Naive thymus-derived CD4-positive, alpha-beta T cell (primary cell): ENCODE measurements at regions not wholly inside any gene's neighbourhood (a gene's known extent, or its start where the extent isn't known, plus 50 kb on each side); places are given as distances from the start of the nearest gene placed in this dataset.

Experiments used
- ATAC-seq: fragments of 150-1000 bp; cut with Tn5 transposase; 2 replicates; pipeline ENCODE4 v1.10.0; 2021; ENCODE audit warnings: mild to moderate bottlenecking, moderate library complexity
- CTCF ChIA-PET: fragments of 350-600 bp; sonication (Branson Sonifier 250); formaldehyde crosslinking; loops from one replicate; lab custom pipeline; 2021; ENCODE audit warnings: antibody characterized with exemption; lab: Charles Lee
- POLR2A ChIA-PET: fragments of 350-600 bp; sonication (Branson Sonifier 250); formaldehyde crosslinking; loops from one replicate; lab custom pipeline; 2021; ENCODE audit warnings: antibody characterized with exemption, inconsistent platforms; lab: Charles Lee
- DNase-seq, 9 donors: peaks; one replicate each; pipeline versions ENCODE4 v3.0.0 to v3.0.0-alpha.2; 2020 to 2022; ENCODE audit warnings: mixed read lengths in 1 of 9
- H3K27ac ChIP-seq: one replicate; pipeline ENCODE4 v1.7.0; 2013; ENCODE audit warnings: mild to moderate bottlenecking, low read depth, low read length, moderate library complexity
- H3K27me3 ChIP-seq, 2 donors: one replicate each; pipeline ENCODE4 v1.7.0; 2013; ENCODE audit warnings: low read length in 2 of 2, mild to moderate bottlenecking in 2 of 2, moderate library complexity in 2 of 2; ENCODE audit not compliant: control insufficient read depth in 2 of 2, insufficient read depth in 2 of 2
- H3K36me3 ChIP-seq, 3 experiments: 1 replicate in 2 of 3; 2 replicates in 1 of 3; pipeline ENCODE4 v1.7.0; 2013; ENCODE audit warnings: low read length in 3 of 3, mild to moderate bottlenecking in 3 of 3, moderate library complexity in 1 of 3; ENCODE audit not compliant: insufficient read depth in 3 of 3, control insufficient read depth in 2 of 3
- H3K4me1 ChIP-seq, 2 donors: one replicate each; pipeline ENCODE4 v1.7.0; 2013; ENCODE audit warnings: low read length in 2 of 2, mild to moderate bottlenecking in 2 of 2, moderate library complexity in 1 of 2; ENCODE audit not compliant: control insufficient read depth in 2 of 2, insufficient read depth in 2 of 2
- H3K4me3 ChIP-seq: 2 replicates; pipeline ENCODE4 v1.7.0; 2013; ENCODE audit warnings: mild to moderate bottlenecking, low read length
- H3K9me3 ChIP-seq, 3 experiments: 1 replicate in 2 of 3; 2 replicates in 1 of 3; pipeline ENCODE4 v1.7.0; 2013; ENCODE audit warnings: low read length in 3 of 3; ENCODE audit not compliant: control insufficient read depth in 2 of 3
- H3K27ac Mint-ChIP-seq, 9 donors: one replicate each; pipeline ENCODE4 v1.8.0; 2020 to 2022; ENCODE audit warnings: mixed read lengths in 9 of 9, mild to moderate bottlenecking in 8 of 9, moderate library complexity in 5 of 9, inconsistent platforms in 2 of 9
- H3K27me3 Mint-ChIP-seq, 5 donors: one replicate each; pipeline ENCODE4 v1.8.0; 2021 to 2022; ENCODE audit warnings: mixed read lengths in 5 of 5, mild to moderate bottlenecking in 1 of 5
- H3K36me3 Mint-ChIP-seq, 5 donors: one replicate each; pipeline ENCODE4 v1.8.0; 2020 to 2022; ENCODE audit warnings: mixed read lengths in 5 of 5, mild to moderate bottlenecking in 3 of 5, inconsistent platforms in 1 of 5
- H3K4me1 Mint-ChIP-seq, 7 donors: one replicate each; pipeline ENCODE4 v1.8.0; 2020 to 2022; ENCODE audit warnings: mixed read lengths in 7 of 7, mild to moderate bottlenecking in 3 of 7, inconsistent platforms in 1 of 7
- H3K4me3 Mint-ChIP-seq, 10 donors: one replicate each; pipeline ENCODE4 v1.8.0; 2020 to 2022; ENCODE audit warnings: mild to moderate bottlenecking in 10 of 10, mixed read lengths in 10 of 10, moderate library complexity in 6 of 10, inconsistent platforms in 2 of 10
- H3K9me3 Mint-ChIP-seq, 11 donors: one replicate each; pipeline ENCODE4 v1.8.0; 2020 to 2022; ENCODE audit warnings: mixed read lengths in 11 of 11, mild to moderate bottlenecking in 4 of 11, inconsistent platforms in 1 of 11, moderate library complexity in 1 of 11
- intact Hi-C, 2 donors: fragments of 100-400 bp; cut with micrococcal nuclease; formaldehyde crosslinking; loops; one replicate each; pipeline ENCODE4 v1.15.1; 2023

GRCh38 chr9:115543511-115543910, 425.6 kb upstream of the TNC start:
- Mint-ChIP-seq H3K9me3 (no peaks in the 10 kb centered on the region), H3K27ac (no peak overlapping the region), H3K4me3 (no peak overlapping the region), H3K27me3 (peaks cover 3 to 10% (median 6%) of the 10 kb centered on the region in 5 donors), H3K4me1 (no peaks in the 10 kb centered on the region), H3K36me3 (no peaks in the 10 kb centered on the region)
- no peak overlapping the region for H3K27ac ChIP-seq
- no peak overlapping the region for H3K4me3 ChIP-seq
- CTCF ChIA-PET: no interaction called here
- ATAC-seq (no peak), DNase-seq (no peak)
- no peaks in the 10 kb centered on the region for H3K36me3 ChIP-seq
- POLR2A ChIA-PET: no interaction called here
- no peaks in the 10 kb centered on the region for H3K4me1 ChIP-seq
- H3K27me3 ChIP-seq: no peaks in the 10 kb centered on the region
- intact Hi-C loops: no loop called here
- H3K9me3 ChIP-seq: no peaks in the 10 kb centered on the region

GRCh38 chr9:115548609-115549260, 430.8 kb upstream of the TNC start:
- Mint-ChIP-seq H3K4me3 (no peak overlapping the region), H3K27ac (no peak overlapping the region), H3K36me3 (no peaks in the 10 kb centered on the region), H3K4me1 (no peaks in the 10 kb centered on the region), H3K9me3 (no peaks in the 10 kb centered on the region), H3K27me3 (peaks cover 0 to 20% (median 8%) of the 10 kb centered on the region in 5 donors)
- POLR2A ChIA-PET: no interaction called here
- ATAC-seq: no peak
- no peak overlapping the region for H3K4me3 ChIP-seq
- no peak overlapping the region for H3K27ac ChIP-seq
- no peaks in the 10 kb centered on the region for H3K27me3 ChIP-seq
- H3K36me3 ChIP-seq: no peaks in the 10 kb centered on the region
- no peaks in the 10 kb centered on the region for H3K4me1 ChIP-seq
- CTCF ChIA-PET: no interaction called here
- intact Hi-C loops: no loop called here
- no peaks in the 10 kb centered on the region for H3K9me3 ChIP-seq
- no peak for DNase-seq

GRCh38 chr9:115551396-115551795, 433.4 kb upstream of the TNC start:
- H3K27ac ChIP-seq: no peak overlapping the region
- H3K9me3 Mint-ChIP-seq: peaks cover 0 to 15% (median 7%) of the 10 kb centered on the region in 11 donors
- DNase-seq: no peak

GRCh38 chr9:115553060-115553773, 435.3 kb upstream of the TNC start:
- DNase-seq (no peak), ATAC-seq (no peak)
- no peaks in the 10 kb centered on the region for H3K27me3 ChIP-seq
- Mint-ChIP-seq H3K4me1 (no peaks in the 10 kb centered on the region), H3K4me3 (no peak overlapping the region), H3K9me3 (peaks cover 7 to 29% (median 15%) of the 10 kb centered on the region in 11 donors), H3K27ac (no peak overlapping the region), H3K36me3 (peaks cover 0 to 4% (median 0%) of the 10 kb centered on the region in 5 donors), H3K27me3 (peaks cover 3 to 27% (median 13%) of the 10 kb centered on the region in 5 donors)
- intact Hi-C loops: no loop called here
- no peaks in the 10 kb centered on the region for H3K36me3 ChIP-seq
- no peak overlapping the region for H3K4me3 ChIP-seq
- H3K9me3 ChIP-seq: peaks cover 0 to 4% (median 0%) of the 10 kb centered on the region in 3 experiments
- ChIA-PET POLR2A (no interaction called here), CTCF (no interaction called here)
- H3K27ac ChIP-seq: no peak overlapping the region
- no peaks in the 10 kb centered on the region for H3K4me1 ChIP-seq

More at GRCh38 chr9:115551396-115551795, 433.4 kb upstream of the TNC start:
- H3K4me1 ChIP-seq: no peaks in the 10 kb centered on the region
- Mint-ChIP-seq H3K27ac (no peak overlapping the region), H3K4me1 (no peaks in the 10 kb centered on the region), H3K36me3 (peaks cover 0 to 4% (median 0%) of the 10 kb centered on the region in 5 donors), H3K27me3 (peaks cover 3 to 27% (median 13%) of the 10 kb centered on the region in 5 donors), H3K4me3 (no peak overlapping the region)
- H3K9me3 ChIP-seq: peaks cover 0 to 3% (median 0%) of the 10 kb centered on the region in 3 experiments
- no peak for ATAC-seq
- POLR2A ChIA-PET: no interaction called here
- intact Hi-C loops: no loop called here
- CTCF ChIA-PET: no interaction called here
- H3K27me3 ChIP-seq: no peaks in the 10 kb centered on the region
- H3K36me3 ChIP-seq: no peaks in the 10 kb centered on the region
- no peak overlapping the region for H3K4me3 ChIP-seq

- POLR2A ChIA-PET: no interaction called here
- no peak overlapping the region for H3K4me3 ChIP-seq
- no peaks in the 10 kb centered on the region for H3K4me1 ChIP-seq
- no peak overlapping the region for H3K4me3 Mint-ChIP-seq
- peaks cover 7 to 29% (median 15%) of the 10 kb centered on the region in 11 donors for H3K9me3 Mint-ChIP-seq
- peaks cover 0 to 4% (median 0%) of the 10 kb centered on the region in 3 experiments for H3K9me3 ChIP-seq
- no peak for ATAC-seq
- no peaks in the 10 kb centered on the region for H3K4me1 Mint-ChIP-seq
- DNase-seq: no peak
- H3K27ac ChIP-seq: no peak overlapping the region
- intact Hi-C loops: no loop called here
- H3K36me3 Mint-ChIP-seq: peaks cover 0 to 4% (median 0%) of the 10 kb centered on the region in 5 donors
- H3K36me3 ChIP-seq: no peaks in the 10 kb centered on the region
- no peak overlapping the region for H3K27ac Mint-ChIP-seq
- H3K27me3 ChIP-seq: no peaks in the 10 kb centered on the region
- CTCF ChIA-PET: no interaction called here
- H3K27me3 Mint-ChIP-seq: peaks cover 3 to 28% (median 5%) of the 10 kb centered on the region in 5 donors
These were observed 438.5 kb upstream of the TNC start for GRCh38 chr9:115556432-115556831.

- H3K4me1 ChIP-seq: no peaks in the 10 kb centered on the region
- H3K27ac ChIP-seq: no peak overlapping the region
- H3K9me3 ChIP-seq: no peaks in the 10 kb centered on the region
- H3K4me3 Mint-ChIP-seq: no peak overlapping the region
- H3K4me1 Mint-ChIP-seq: no peaks in the 10 kb centered on the region
- ChIA-PET CTCF (no interaction called here), POLR2A (no interaction called here)
- no peaks in the 10 kb centered on the region for H3K27me3 ChIP-seq
- DNase-seq (no peak), ATAC-seq (no peak)
- peaks cover 0 to 15% (median 4%) of the 10 kb centered on the region in 5 donors for H3K27me3 Mint-ChIP-seq
- H3K27ac Mint-ChIP-seq: no peak overlapping the region
- intact Hi-C loops: no loop called here
- H3K9me3 Mint-ChIP-seq: peaks cover 0 to 2% (median 0%) of the 10 kb centered on the region in 11 donors
- H3K36me3 ChIP-seq: no peaks in the 10 kb centered on the region
- no peak overlapping the region for H3K4me3 ChIP-seq
- no peaks in the 10 kb centered on the region for H3K36me3 Mint-ChIP-seq
These were observed 457.2 kb upstream of the TNC start for GRCh38 chr9:115575147-115575546.
